IMR-90 (cell line): ENCODE measurements at regions not wholly inside any gene's neighbourhood (a gene's known extent, or its start where the extent isn't known, plus 50 kb on each side); places are given as distances from the start of the nearest gene placed in this dataset.

Experiments used
- ATAC-seq: fragments of 200-7000 bp; cut with Tn5 transposase; 2 replicates; pipeline ENCODE4 v1.9.1; 2020; ENCODE audit warnings: low read depth, mild to moderate bottlenecking, moderate library complexity
- BruUV-seq: library from RNA; stranded (reverse); fragments of 400-500 nt; replicated peaks from 2 replicates; lab custom pipeline; 2021; lab: Mats Ljungman, UMichigan
- CTCF ChIA-PET: fragments of 300-600 bp; formaldehyde crosslinking; extraction: SDS; loops from one replicate; lab custom pipeline; 2021; ENCODE audit warnings: antibody characterized with exemption; lab: Yijun Ruan, JAX
- POLR2A ChIA-PET: fragments of 300-600 bp; sonication (Branson Sonifier 250); formaldehyde crosslinking; loops from one replicate; lab custom pipeline; 2022; ENCODE audit warnings: antibody characterized with exemption; ENCODE audit not compliant: unreplicated experiment; lab: Charles Lee
- DNase-seq: peaks from one replicate; pipeline ENCODE4 v3.0.0; 2013
- H2AFZ ChIP-seq: replicated peaks from 2 replicates; pipeline ENCODE3; 2013; ENCODE audit warnings: low read length, mild to moderate bottlenecking; ENCODE audit not compliant: poor library complexity
- H2AK5ac ChIP-seq: 2 replicates; pipeline ENCODE4 v1.6.1; 2013; ENCODE audit warnings: low read depth, low read length, inconsistent platforms
- H2AK9ac ChIP-seq: replicated peaks from 2 replicates; pipeline ENCODE3; 2013; ENCODE audit warnings: mild to moderate bottlenecking, low read depth, low read length, moderate library complexity; ENCODE audit not compliant: poor library complexity
- H2BK120ac ChIP-seq: 2 replicates; pipeline ENCODE4 v1.6.1; 2013; ENCODE audit warnings: low read depth, low read length, inconsistent platforms
- H2BK15ac ChIP-seq: 3 replicates; pipeline ENCODE4 v1.6.1; 2013; ENCODE audit warnings: low read depth, low read length, inconsistent platforms
- H2BK20ac ChIP-seq: 2 replicates; pipeline ENCODE4 v1.6.1; 2013; ENCODE audit warnings: low read depth, mild to moderate bottlenecking, inconsistent platforms, low read length, moderate library complexity
- H2BK5ac ChIP-seq: 2 replicates; pipeline ENCODE4 v1.6.1; 2013; ENCODE audit warnings: mild to moderate bottlenecking, low read depth, low read length, inconsistent platforms; ENCODE audit not compliant: poor library complexity, severe bottlenecking
- H3K14ac ChIP-seq: replicated peaks from 2 replicates; pipeline ENCODE4 v1.6.1; 2013; ENCODE audit warnings: low read depth, low read length, inconsistent platforms
- H3K18ac ChIP-seq: 2 replicates; pipeline ENCODE4 v1.6.1; 2013; ENCODE audit warnings: low read depth, low read length, control low read depth
- H3K23ac ChIP-seq: 2 replicates; pipeline ENCODE4 v1.6.1; 2013; ENCODE audit warnings: low read depth, low read length, inconsistent platforms
- H3K27ac ChIP-seq: 2 replicates; pipeline ENCODE4 v1.5.1; 2013; ENCODE audit warnings: mild to moderate bottlenecking, control low read depth, low read length; ENCODE audit not compliant: insufficient read depth
- H3K27me3 ChIP-seq: 2 replicates; pipeline ENCODE4 v1.6.1; 2013; ENCODE audit warnings: low read length; ENCODE audit not compliant: control insufficient read depth, insufficient read depth
- H3K36me3 ChIP-seq: 2 replicates; pipeline ENCODE4 v1.6.1; 2013; ENCODE audit warnings: low read length, mixed read lengths; ENCODE audit not compliant: control insufficient read depth, insufficient read depth
- H3K4ac ChIP-seq: 2 replicates; pipeline ENCODE4 v1.6.1; 2013; ENCODE audit warnings: low read depth, low read length, inconsistent platforms
- H3K4me1 ChIP-seq: 2 replicates; pipeline ENCODE4 v1.6.1; 2013; ENCODE audit warnings: low read length, mixed read lengths; ENCODE audit not compliant: control insufficient read depth, insufficient read depth
- H3K4me2 ChIP-seq: 2 replicates; pipeline ENCODE4 v1.6.1; 2013; ENCODE audit warnings: low read depth, mild to moderate bottlenecking, control low read depth, low read length, moderate library complexity
- H3K4me3 ChIP-seq: 2 replicates; pipeline ENCODE4 v1.5.1; 2013; ENCODE audit warnings: low read depth, mild to moderate bottlenecking, control low read depth, low read length, moderate library complexity; ENCODE audit not compliant: insufficient read depth
- H3K56ac ChIP-seq: 2 replicates; pipeline ENCODE4 v1.6.1; 2013; ENCODE audit warnings: low read length, inconsistent platforms; ENCODE audit not compliant: insufficient read depth; ENCODE audit errors: extremely low read depth
- H3K79me1 ChIP-seq, 2 experiments: 2 replicates each; pipeline ENCODE4 v1.6.1; 2013; ENCODE audit warnings: low read length in 2 of 2, inconsistent platforms in 1 of 2, low read depth in 1 of 2
- H3K9ac ChIP-seq: 2 replicates; pipeline ENCODE4 v1.6.1; 2013; ENCODE audit warnings: low read depth, low read length, control low read depth
- H3K9me1 ChIP-seq: 2 replicates; pipeline ENCODE4 v1.6.1; 2013; ENCODE audit warnings: low read length, inconsistent platforms; ENCODE audit not compliant: insufficient read depth
- H3K9me3 ChIP-seq: 2 replicates; pipeline ENCODE4 v1.6.1; 2013; ENCODE audit warnings: low read length; ENCODE audit not compliant: control insufficient read depth, insufficient read depth
- H4K20me1 ChIP-seq: 2 replicates; pipeline ENCODE4 v1.6.1; 2013; ENCODE audit warnings: low read length, inconsistent platforms; ENCODE audit not compliant: insufficient read depth
- H4K5ac ChIP-seq: 2 replicates; pipeline ENCODE4 v1.6.1; 2013; ENCODE audit warnings: mild to moderate bottlenecking, low read depth, low read length, control low read depth
- H4K8ac ChIP-seq, 2 experiments: 2 replicates each; pipeline ENCODE4 v1.6.1; 2013; ENCODE audit warnings: low read depth in 2 of 2, low read length in 2 of 2, control low read depth in 1 of 2, inconsistent platforms in 1 of 2
- H4K91ac ChIP-seq: 2 replicates; pipeline ENCODE4 v1.6.1; 2013; ENCODE audit warnings: low read depth, low read length, inconsistent platforms; ENCODE audit not compliant: insufficient read depth
- BHLHE40 ChIP-seq: fragments of 150-350 bp; IDR thresholded peaks from 2 replicates; pipeline ENCODE4 v1.6.1; 2016; ENCODE audit warnings: mild to moderate bottlenecking, low read depth, low read length
- CEBPB ChIP-seq: IDR thresholded peaks from 2 replicates; pipeline ENCODE4 v1.6.1; 2012; ENCODE audit warnings: low read depth, low read length, improper control_type of control experiment
- CHD1 ChIP-seq: IDR thresholded peaks from 2 replicates; pipeline ENCODE4 v1.6.1; 2012; ENCODE audit warnings: low read depth, low read length, improper control_type of control experiment
- ELK1 ChIP-seq: fragments of 150-350 bp; IDR thresholded peaks from 2 replicates; pipeline ENCODE4 v1.6.1; 2016; ENCODE audit warnings: low read depth, mild to moderate bottlenecking, low read length, moderate library complexity, borderline replicate concordance
- FOS ChIP-seq: fragments of 150-350 bp; IDR thresholded peaks from 2 replicates; pipeline ENCODE4 v1.6.1; 2016; ENCODE audit warnings: low read depth, low read length
- MAFK ChIP-seq: IDR thresholded peaks from 2 replicates; pipeline ENCODE4 v1.6.1; 2012; ENCODE audit warnings: low read depth, low read length, improper control_type of control experiment
- MAZ ChIP-seq: IDR thresholded peaks from 2 replicates; pipeline ENCODE4 v1.6.1; 2012; ENCODE audit warnings: low read depth, mild to moderate bottlenecking, low read length, improper control_type of control experiment, moderate library complexity, borderline replicate concordance
- MXI1 ChIP-seq: IDR thresholded peaks from 2 replicates; pipeline ENCODE4 v1.6.1; 2012; ENCODE audit warnings: low read depth, mild to moderate bottlenecking, low read length, moderate library complexity, borderline replicate concordance
- NFE2L2 ChIP-seq: fragments of 150-350 bp; IDR thresholded peaks from 2 replicates; pipeline ENCODE4 v1.6.1; 2016; ENCODE audit warnings: low read depth, mild to moderate bottlenecking, low read length
- POLR2A ChIP-seq: IDR thresholded peaks from 2 replicates; pipeline ENCODE4 v1.6.1; 2012; ENCODE audit warnings: mild to moderate bottlenecking, low read depth, low read length
- RAD21 ChIP-seq: IDR thresholded peaks from 2 replicates; pipeline ENCODE4 v1.6.1; 2012; ENCODE audit warnings: low read length, improper control_type of control experiment
- RCOR1 ChIP-seq: IDR thresholded peaks from 2 replicates; pipeline ENCODE4 v1.6.1; 2012; ENCODE audit warnings: mild to moderate bottlenecking, low read length, improper control_type of control experiment; ENCODE audit not compliant: insufficient replicate concordance
- RFX5 ChIP-seq: IDR thresholded peaks from 2 replicates; pipeline ENCODE4 v1.8.0; 2012; ENCODE audit warnings: low read depth, mild to moderate bottlenecking, low read length, moderate library complexity
- SMC3 ChIP-seq: fragments of 150-350 bp; IDR thresholded peaks from 2 replicates; pipeline ENCODE4 v1.6.1; 2016; ENCODE audit warnings: low read depth, mild to moderate bottlenecking, antibody characterized with exemption, low read length, moderate library complexity
- WGBS, 2 experiments: methylation state at CpG; one replicate each; pipeline versions ENCODE4 v1.1.5 to v1.1.7; 2013; ENCODE audit warnings: missing lambda C conversion rate in 2 of 2; ENCODE audit not compliant: insufficient read length in 1 of 2; ENCODE audit errors: extremely low coverage in 2 of 2; 5-methylcytosine and 5-hydroxymethylcytosine counted together
- dilution Hi-C: fragments of 300-500 bp; cut with HindIII; formaldehyde crosslinking; loops from one replicate; pipeline ENCODE4 v1.14.3; 2018; ENCODE audit warnings: low sequenced_read_pairs; ENCODE audit not compliant: unreplicated experiment
- in situ Hi-C: fragments of 300-500 bp; cut with MboI; formaldehyde crosslinking; loops from 3 replicates; pipeline ENCODE4 v1.14.3; 2019; ENCODE audit warnings: low sequenced_read_pairs, inconsistent platforms, mixed read lengths
- intact Hi-C: fragments of 100-400 bp; cut with micrococcal nuclease; formaldehyde crosslinking; loops from 2 replicates; pipeline ENCODE4 v1.10.0; 2022
- TF ChIP-seq, protein P1 (sequence below): conservative IDR thresholded peaks from 2 replicates; pipeline ENCODE4 v1.5.1; 2012; ENCODE audit warnings: mild to moderate bottlenecking, low read depth, low read length, improper control_type of control experiment
- TF ChIP-seq, protein P2 (sequence below): fragments of 150-350 bp; IDR thresholded peaks from 2 replicates; pipeline ENCODE4 v1.6.1; 2017; ENCODE audit warnings: mild to moderate bottlenecking, antibody characterized with exemption, low read length, low read depth

DNA sequence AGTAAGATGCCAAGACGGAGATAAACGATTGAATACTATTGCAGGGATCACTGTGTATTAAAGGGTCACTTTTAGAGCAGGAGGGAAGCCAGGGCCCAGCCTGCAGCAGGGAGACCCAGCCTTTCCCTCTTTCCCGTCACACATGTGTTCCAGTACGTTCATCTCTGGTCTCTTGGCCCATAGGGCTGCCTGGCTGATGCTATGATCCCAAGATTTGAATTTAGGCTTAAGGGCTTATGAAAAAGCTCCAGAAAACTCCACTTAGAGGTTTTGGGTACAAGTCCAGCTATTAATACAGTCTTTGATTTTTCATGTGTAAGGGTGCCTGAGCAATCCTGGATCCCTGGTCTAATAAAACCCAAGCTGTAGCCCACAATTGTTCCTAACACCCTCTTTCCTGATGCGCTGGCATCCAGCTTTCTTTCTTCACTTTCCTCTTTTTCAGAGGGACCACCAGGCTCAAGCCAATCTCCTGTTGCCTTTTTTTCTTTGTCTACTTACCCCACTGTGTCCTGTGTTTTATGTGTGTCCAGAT is 359.6 kb upstream of the USP24 start:
- H2AFZ ChIP-seq: no peak overlapping the region
- peaks cover 8% of the 10 kb centered on the region for H3K4me1 ChIP-seq
- H3K9me3 ChIP-seq: no peaks in the 10 kb centered on the region
- no peak for ATAC-seq
- no peak overlapping the region for H2AK9ac ChIP-seq
- H4K8ac ChIP-seq: no peak overlapping the region
- no peak overlapping the region for H2BK5ac ChIP-seq
- peak overlapping the region; percentile 20 for H2AK5ac ChIP-seq
- ChIA-PET CTCF (no interaction called here), POLR2A (no interaction called here)
- DNase-seq: no peak
- in situ Hi-C loops: no loop called here
- peak overlapping the region; percentile 56; the same call in 1 of the 3 replicates for H2BK15ac ChIP-seq
- peaks cover 11% of the 10 kb centered on the region for H3K9me1 ChIP-seq
- H3K4me2 ChIP-seq: no peak overlapping the region
- no peaks in the 10 kb centered on the region for H4K20me1 ChIP-seq
- BruUV-seq: no TSS peak
- H3K4me3 ChIP-seq: no peak overlapping the region
- WGBS, 2 experiments: no CpG with 5 or more reads among the region's 5 CpGs
- no peak overlapping the region; the same call in 1 of the 2 replicates for H4K5ac ChIP-seq
- no peaks in the 10 kb centered on the region for H3K27me3 ChIP-seq
- H3K4ac ChIP-seq: peak overlapping the region; percentile 32; the same call in 1 of the 2 replicates
- TF ChIP-seq ELK1 (no peak), NFE2L2 (no peak), MAFK (no peak), RFX5 (no peak), SMC3 (no peak), FOS (no peak), BHLHE40 (no peak), CEBPB (no peak), POLR2A (no peak), RCOR1 (no peak), MXI1 (no peak), RAD21 (no peak), MAZ (no peak), CHD1 (no peak)
- TF ChIP-seq, protein P1, sequence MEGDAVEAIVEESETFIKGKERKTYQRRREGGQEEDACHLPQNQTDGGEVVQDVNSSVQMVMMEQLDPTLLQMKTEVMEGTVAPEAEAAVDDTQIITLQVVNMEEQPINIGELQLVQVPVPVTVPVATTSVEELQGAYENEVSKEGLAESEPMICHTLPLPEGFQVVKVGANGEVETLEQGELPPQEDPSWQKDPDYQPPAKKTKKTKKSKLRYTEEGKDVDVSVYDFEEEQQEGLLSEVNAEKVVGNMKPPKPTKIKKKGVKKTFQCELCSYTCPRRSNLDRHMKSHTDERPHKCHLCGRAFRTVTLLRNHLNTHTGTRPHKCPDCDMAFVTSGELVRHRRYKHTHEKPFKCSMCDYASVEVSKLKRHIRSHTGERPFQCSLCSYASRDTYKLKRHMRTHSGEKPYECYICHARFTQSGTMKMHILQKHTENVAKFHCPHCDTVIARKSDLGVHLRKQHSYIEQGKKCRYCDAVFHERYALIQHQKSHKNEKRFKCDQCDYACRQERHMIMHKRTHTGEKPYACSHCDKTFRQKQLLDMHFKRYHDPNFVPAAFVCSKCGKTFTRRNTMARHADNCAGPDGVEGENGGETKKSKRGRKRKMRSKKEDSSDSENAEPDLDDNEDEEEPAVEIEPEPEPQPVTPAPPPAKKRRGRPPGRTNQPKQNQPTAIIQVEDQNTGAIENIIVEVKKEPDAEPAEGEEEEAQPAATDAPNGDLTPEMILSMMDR: no peak
- TF ChIP-seq, protein P2, sequence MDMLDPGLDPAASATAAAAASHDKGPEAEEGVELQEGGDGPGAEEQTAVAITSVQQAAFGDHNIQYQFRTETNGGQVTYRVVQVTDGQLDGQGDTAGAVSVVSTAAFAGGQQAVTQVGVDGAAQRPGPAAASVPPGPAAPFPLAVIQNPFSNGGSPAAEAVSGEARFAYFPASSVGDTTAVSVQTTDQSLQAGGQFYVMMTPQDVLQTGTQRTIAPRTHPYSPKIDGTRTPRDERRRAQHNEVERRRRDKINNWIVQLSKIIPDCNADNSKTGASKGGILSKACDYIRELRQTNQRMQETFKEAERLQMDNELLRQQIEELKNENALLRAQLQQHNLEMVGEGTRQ: no peak
- intact Hi-C loops: no loop called here
- H3K36me3 ChIP-seq: no peaks in the 10 kb centered on the region
- no peaks in the 10 kb centered on the region for H3K79me1 ChIP-seq
- peak overlapping the region; percentile 7; the same call in 1 of the 2 replicates for H4K91ac ChIP-seq
- H3K23ac ChIP-seq: no peak overlapping the region
- dilution Hi-C loops: no loop called here
- peak overlapping the region; percentile 49; the same call in 1 of the 2 replicates for H2BK120ac ChIP-seq
- peak overlapping the region; percentile 63; the same call in 1 of the 2 replicates for H2BK20ac ChIP-seq
- H3K18ac ChIP-seq: no peak overlapping the region
- no peak overlapping the region for H3K14ac ChIP-seq
- H3K9ac ChIP-seq: no peak overlapping the region
- no peak overlapping the region for H3K56ac ChIP-seq
- no peak overlapping the region for H3K27ac ChIP-seq
